CD14-positive monocyte (primary cell): ENCODE measurements at regions not wholly inside any gene's neighbourhood (a gene's known extent, or its start where the extent isn't known, plus 50 kb on each side); places are given as distances from the start of the nearest gene placed in this dataset.

ENCODE experiments used
- DNase-seq, 3 donors: peaks; one replicate each; pipeline ENCODE4 v3.0.0-alpha.2; 2011 to 2022
- H2AFZ ChIP-seq: 2 replicates; pipeline ENCODE4 v1.6.0; 2012; ENCODE audit warnings: mild to moderate bottlenecking, low read depth, low read length, inconsistent platforms; ENCODE audit not compliant: insufficient read depth, poor library complexity, severe bottlenecking
- H3K27ac ChIP-seq, 2 donors: 1 replicate in 1 of 2; 2 replicates in 1 of 2; pipeline ENCODE4 v1.5.1; 2012 to 2013; ENCODE audit warnings: low read length in 2 of 2, control low read depth in 1 of 2, inconsistent platforms in 1 of 2, low read depth in 1 of 2, mild to moderate bottlenecking in 1 of 2
- H3K27me3 ChIP-seq, 2 donors: one replicate each; pipeline versions ENCODE4 v1.6.0 to v1.6.1; 2011 to 2013; ENCODE audit warnings: low read length in 2 of 2; ENCODE audit not compliant: control insufficient read depth in 2 of 2, insufficient read depth in 2 of 2
- H3K36me3 ChIP-seq, 2 donors: replicated peaks in 1 of 2; 1 replicate in 1 of 2; 2 replicates in 1 of 2; pipeline versions ENCODE4 v1.5.1 to v1.6.1; 2012 to 2013; ENCODE audit warnings: low read length in 2 of 2, control low read depth in 1 of 2, inconsistent platforms in 1 of 2, mild to moderate bottlenecking in 1 of 2; ENCODE audit not compliant: insufficient read depth in 2 of 2, control insufficient read depth in 1 of 2
- H3K4me1 ChIP-seq, 2 donors: 1 replicate in 1 of 2; 2 replicates in 1 of 2; pipeline versions ENCODE4 v1.5.1 to v1.6.1; 2012 to 2013; ENCODE audit warnings: low read length in 2 of 2, control low read depth in 1 of 2, inconsistent platforms in 1 of 2, mild to moderate bottlenecking in 1 of 2, moderate library complexity in 1 of 2; ENCODE audit not compliant: insufficient read depth in 2 of 2, control insufficient read depth in 1 of 2
- H3K4me2 ChIP-seq: replicated peaks from 2 replicates; pipeline ENCODE3; 2012; ENCODE audit warnings: low read length, moderate library complexity, mild to moderate bottlenecking; ENCODE audit not compliant: poor library complexity, severe bottlenecking; ENCODE audit errors: extremely low read depth
- H3K4me3 ChIP-seq, 3 experiments: fragments of 200-600 bp in 1 of 3; sonication (generic) in 1 of 3; replicated peaks in 1 of 3; 1 replicate in 2 of 3; 2 replicates in 1 of 3; pipeline ENCODE4 v1.5.1; 2011 to 2013; ENCODE audit warnings: low read length in 3 of 3, mild to moderate bottlenecking in 3 of 3, control low read depth in 2 of 3, low read depth in 2 of 3, inconsistent platforms in 1 of 3, moderate library complexity in 1 of 3
- H3K79me2 ChIP-seq: 2 replicates; pipeline ENCODE4 v1.6.0; 2012; ENCODE audit warnings: mild to moderate bottlenecking, control low read depth, inconsistent platforms, low read length, moderate library complexity; ENCODE audit not compliant: insufficient read depth
- H3K9ac ChIP-seq: 2 replicates; pipeline ENCODE4 v1.6.0; 2017; ENCODE audit warnings: low read length, mild to moderate bottlenecking; ENCODE audit not compliant: insufficient read depth, poor library complexity, severe bottlenecking
- H3K9me3 ChIP-seq, 2 donors: replicated peaks in 1 of 2; 1 replicate in 1 of 2; 2 replicates in 1 of 2; pipeline versions ENCODE4 v1.5.1 to v1.6.1; 2012 to 2013; ENCODE audit warnings: low read length in 2 of 2, control low read depth in 1 of 2; ENCODE audit not compliant: control insufficient read depth in 1 of 2, insufficient read depth in 1 of 2
- H4K20me1 ChIP-seq: 2 replicates; pipeline ENCODE4 v1.6.0; 2012; ENCODE audit warnings: mild to moderate bottlenecking, low read length, control low read depth, moderate library complexity; ENCODE audit not compliant: insufficient read depth
- H3K27ac Mint-ChIP-seq, 7 donors: one replicate each; pipeline ENCODE4 v1.8.0; 2020; ENCODE audit warnings: mild to moderate bottlenecking in 7 of 7, mixed read lengths in 7 of 7, moderate library complexity in 6 of 7, inconsistent platforms in 2 of 7
- H3K27me3 Mint-ChIP-seq, 3 donors: one replicate each; pipeline ENCODE4 v1.8.0; 2021 to 2022; ENCODE audit warnings: low read depth in 3 of 3, mild to moderate bottlenecking in 3 of 3, mixed read lengths in 3 of 3, moderate library complexity in 3 of 3, inconsistent platforms in 1 of 3
- H3K36me3 Mint-ChIP-seq, 2 donors: one replicate each; pipeline ENCODE4 v1.8.0; 2020; ENCODE audit warnings: mixed read lengths in 2 of 2, inconsistent platforms in 1 of 2, mild to moderate bottlenecking in 1 of 2
- H3K4me1 Mint-ChIP-seq: one replicate; pipeline ENCODE4 v1.8.0; 2020; ENCODE audit warnings: mild to moderate bottlenecking, mixed read lengths
- H3K4me3 Mint-ChIP-seq, 2 donors: one replicate each; pipeline ENCODE4 v1.8.0; 2020; ENCODE audit warnings: mild to moderate bottlenecking in 2 of 2, mixed read lengths in 2 of 2, moderate library complexity in 1 of 2
- H3K9me3 Mint-ChIP-seq, 7 donors: one replicate each; pipeline ENCODE4 v1.8.0; 2020 to 2022; ENCODE audit warnings: mixed read lengths in 7 of 7, mild to moderate bottlenecking in 6 of 7, moderate library complexity in 6 of 7, inconsistent platforms in 2 of 7
- CTCF ChIP-seq: fragments of 200-600 bp; IDR thresholded peaks from one replicate; pipeline ENCODE4 v1.8.0; 2022; ENCODE audit warnings: antibody characterized with exemption, mild to moderate bottlenecking
- WGBS: methylation state at CpG from one replicate; pipeline ENCODE4 v1.1.5; 2013; ENCODE audit warnings: missing lambda C conversion rate; ENCODE audit not compliant: insufficient coverage; 5-methylcytosine and 5-hydroxymethylcytosine counted together
- intact Hi-C, 2 donors: fragments of 100-400 bp; cut with micrococcal nuclease; formaldehyde crosslinking; loops; one replicate each; pipeline versions ENCODE4 v1.15.0 to v1.15.1; 2023

- no peak overlapping the region for H3K27ac Mint-ChIP-seq
These were observed 69.7 kb downstream of the DRD1 start for GRCh38 chr5:175374166-175374875.

DNA sequence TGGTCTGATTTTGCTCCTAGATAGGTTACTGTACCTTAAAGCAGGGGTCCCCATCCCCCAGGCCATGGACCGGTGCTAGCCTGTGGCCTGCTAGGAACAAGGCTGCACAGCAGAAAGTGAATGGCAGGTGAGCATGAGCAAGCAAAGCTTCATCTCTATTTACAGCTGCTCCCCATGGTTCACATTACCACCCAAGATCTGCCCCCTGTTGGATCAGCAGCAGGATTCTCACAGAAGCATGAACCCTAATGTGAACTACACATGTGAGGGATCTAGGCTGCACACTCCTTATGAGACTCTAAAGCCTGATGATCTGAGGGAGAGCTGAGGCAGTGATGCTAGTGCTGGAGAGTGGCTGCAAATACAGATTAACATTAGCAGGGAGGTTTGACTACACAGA is 78.1 kb downstream of the DRD1 start:
- Histone ChIP-seq H3K79me2 (no peaks in the 10 kb centered on the region), H3K4me1 (no peaks in the 10 kb centered on the region), H3K27ac (no peak overlapping the region), H3K4me2 (no peak overlapping the region), H3K9me3 (no peaks in the 10 kb centered on the region), H3K4me3 (no peak overlapping the region), H3K9ac (no peak overlapping the region), H4K20me1 (no peaks in the 10 kb centered on the region), H3K27me3 (no peaks in the 10 kb centered on the region), H2AFZ (no peak overlapping the region), H3K36me3 (no peaks in the 10 kb centered on the region)
- no CpG with 5 or more reads among the region's 1 CpG for WGBS
- H3K36me3 Mint-ChIP-seq = no peaks in the 10 kb centered on the region
- intact Hi-C loops = no loop called here
- H3K4me1 Mint-ChIP-seq = no peaks in the 10 kb centered on the region
- H3K27ac Mint-ChIP-seq = no peak overlapping the region
- H3K4me3 Mint-ChIP-seq = no peak overlapping the region
- H3K9me3 Mint-ChIP-seq = no peaks in the 10 kb centered on the region
- DNase-seq = no peak
- H3K27me3 Mint-ChIP-seq = peaks cover 0 to 4% (median 3%) of the 10 kb centered on the region in 3 donors
- TF ChIP-seq CTCF = no peak

More at GRCh38 chr5:175374166-175374875, 69.7 kb downstream of the DRD1 start:
- no peak for TF ChIP-seq CTCF
- H3K4me3 Mint-ChIP-seq = no peak overlapping the region
- H3K36me3 Mint-ChIP-seq = no peaks in the 10 kb centered on the region
- no peak overlapping the region for H3K9ac ChIP-seq
- H2AFZ ChIP-seq = no peak overlapping the region
- no peak overlapping the region for H3K4me3 ChIP-seq
- H3K27ac ChIP-seq = no peak overlapping the region
- H3K4me2 ChIP-seq = no peak overlapping the region
- H3K36me3 ChIP-seq = no peaks in the 10 kb centered on the region
- H3K27me3 Mint-ChIP-seq = peaks cover 3 to 7% (median 4%) of the 10 kb centered on the region in 3 donors
- no peaks in the 10 kb centered on the region for H3K4me1 Mint-ChIP-seq
- intact Hi-C loops = no loop called here
- H3K79me2 ChIP-seq = no peaks in the 10 kb centered on the region
- peaks cover 0 to 8% (median 2%) of the 10 kb centered on the region in 7 donors for H3K9me3 Mint-ChIP-seq
- H3K27me3 ChIP-seq = no peaks in the 10 kb centered on the region
- no CpG with 5 or more reads among the region's 2 CpGs for WGBS
- DNase-seq = no peak
- no peaks in the 10 kb centered on the region for H3K4me1 ChIP-seq
- no peaks in the 10 kb centered on the region for H4K20me1 ChIP-seq
- no peaks in the 10 kb centered on the region for H3K9me3 ChIP-seq
